GM12873 (cell line): ENCODE measurements at regions not wholly inside any gene's neighbourhood (a gene's known extent, or its start where the extent isn't known, plus 50 kb on each side); places are given as distances from the start of the nearest gene placed in this dataset.

Experiments used
- TF ChIP-seq, protein P1 (sequence below): IDR thresholded peaks from 2 replicates; pipeline ENCODE4 v1.5.1; 2012; ENCODE audit warnings: low read depth, mild to moderate bottlenecking, moderate library complexity, low read length, control low read depth; ENCODE audit not compliant: insufficient read depth; ENCODE audit errors: missing control alignments

DNA sequence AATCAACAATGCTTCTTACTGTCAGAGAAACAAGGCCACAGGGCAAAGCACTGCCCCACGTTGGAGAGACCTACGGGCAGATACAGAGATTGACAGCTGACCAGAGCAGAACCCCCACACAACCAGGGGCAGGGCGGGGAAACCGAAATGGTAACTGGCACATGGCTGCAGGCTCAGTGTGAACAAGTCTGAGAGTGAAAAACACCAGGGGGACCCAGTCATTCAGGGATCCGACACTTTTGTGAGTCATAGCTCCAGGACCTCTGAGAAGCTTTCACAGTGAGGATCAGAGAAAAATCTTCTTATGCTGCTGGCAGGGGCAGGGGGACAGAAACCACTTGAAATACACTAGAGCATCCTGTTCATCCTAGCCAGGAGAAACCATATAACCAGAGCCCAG is 254.2 kb downstream of the C6orf118 start:
- TF ChIP-seq, protein P1, sequence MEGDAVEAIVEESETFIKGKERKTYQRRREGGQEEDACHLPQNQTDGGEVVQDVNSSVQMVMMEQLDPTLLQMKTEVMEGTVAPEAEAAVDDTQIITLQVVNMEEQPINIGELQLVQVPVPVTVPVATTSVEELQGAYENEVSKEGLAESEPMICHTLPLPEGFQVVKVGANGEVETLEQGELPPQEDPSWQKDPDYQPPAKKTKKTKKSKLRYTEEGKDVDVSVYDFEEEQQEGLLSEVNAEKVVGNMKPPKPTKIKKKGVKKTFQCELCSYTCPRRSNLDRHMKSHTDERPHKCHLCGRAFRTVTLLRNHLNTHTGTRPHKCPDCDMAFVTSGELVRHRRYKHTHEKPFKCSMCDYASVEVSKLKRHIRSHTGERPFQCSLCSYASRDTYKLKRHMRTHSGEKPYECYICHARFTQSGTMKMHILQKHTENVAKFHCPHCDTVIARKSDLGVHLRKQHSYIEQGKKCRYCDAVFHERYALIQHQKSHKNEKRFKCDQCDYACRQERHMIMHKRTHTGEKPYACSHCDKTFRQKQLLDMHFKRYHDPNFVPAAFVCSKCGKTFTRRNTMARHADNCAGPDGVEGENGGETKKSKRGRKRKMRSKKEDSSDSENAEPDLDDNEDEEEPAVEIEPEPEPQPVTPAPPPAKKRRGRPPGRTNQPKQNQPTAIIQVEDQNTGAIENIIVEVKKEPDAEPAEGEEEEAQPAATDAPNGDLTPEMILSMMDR, result no peak

DNA sequence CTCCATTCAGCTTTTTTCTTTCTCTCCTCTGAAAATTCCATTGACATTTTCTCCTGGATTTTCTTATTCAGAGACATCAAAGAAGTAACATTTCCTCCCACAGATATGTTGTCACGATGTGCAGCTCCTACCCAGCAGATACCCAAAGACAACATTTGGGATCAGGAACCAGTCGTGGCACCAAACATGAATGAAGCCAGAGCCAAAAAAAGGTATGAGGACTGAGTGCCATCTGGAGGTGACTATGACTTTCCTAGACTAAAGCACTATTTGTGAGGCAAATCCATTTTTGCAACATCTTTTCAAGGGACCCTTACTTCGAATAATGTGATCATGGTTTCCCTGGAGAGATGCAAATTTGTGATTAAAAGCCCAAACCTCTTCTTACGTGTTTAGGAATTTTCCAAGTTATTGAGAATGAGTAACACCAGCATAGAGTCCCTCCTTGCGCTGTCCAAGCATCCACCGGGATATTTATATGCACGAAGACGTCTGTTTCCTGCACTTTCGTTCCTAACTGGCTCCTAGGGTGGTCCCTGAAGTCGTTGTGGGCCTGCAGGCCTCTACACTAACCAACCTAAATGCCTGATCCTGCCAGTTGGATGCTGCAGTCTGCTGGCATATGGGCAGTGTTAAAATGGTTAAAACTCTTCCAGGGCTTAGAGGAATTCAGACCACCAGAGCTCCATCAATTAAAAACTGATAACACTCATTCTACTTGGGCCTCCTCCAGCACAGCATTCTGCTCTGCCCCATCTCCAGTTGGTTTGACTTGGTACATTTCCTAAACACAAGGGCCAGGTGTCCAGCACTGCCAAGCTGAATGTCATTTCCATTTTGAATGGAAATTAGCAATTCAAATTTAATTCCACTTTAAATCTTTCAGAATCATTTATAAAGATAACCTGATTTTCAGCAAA is 256.6 kb downstream of the C6orf118 start:
- TF ChIP-seq, protein P1, result no peak

DNA sequence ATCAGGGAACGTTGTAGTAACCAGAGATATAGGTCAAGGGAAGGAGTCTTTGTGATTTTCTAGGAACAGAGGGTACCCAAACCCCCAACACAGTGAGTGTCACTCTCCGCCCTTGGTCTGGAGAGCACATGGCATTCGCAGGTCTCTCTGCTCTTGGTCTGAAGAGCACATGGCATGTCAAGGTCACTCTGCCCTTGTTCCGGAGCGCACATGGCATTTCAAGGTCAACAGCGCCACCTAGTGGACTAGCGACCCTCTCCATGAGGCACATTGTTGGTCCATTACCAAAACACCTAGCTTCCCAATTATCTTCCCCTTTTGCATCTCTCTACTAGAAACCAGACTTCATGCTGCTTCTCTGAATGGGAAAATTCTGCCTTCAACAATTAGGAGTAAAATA is 260.0 kb downstream of the C6orf118 start:
- TF ChIP-seq, protein P1, result peak; percentile 70

DNA sequence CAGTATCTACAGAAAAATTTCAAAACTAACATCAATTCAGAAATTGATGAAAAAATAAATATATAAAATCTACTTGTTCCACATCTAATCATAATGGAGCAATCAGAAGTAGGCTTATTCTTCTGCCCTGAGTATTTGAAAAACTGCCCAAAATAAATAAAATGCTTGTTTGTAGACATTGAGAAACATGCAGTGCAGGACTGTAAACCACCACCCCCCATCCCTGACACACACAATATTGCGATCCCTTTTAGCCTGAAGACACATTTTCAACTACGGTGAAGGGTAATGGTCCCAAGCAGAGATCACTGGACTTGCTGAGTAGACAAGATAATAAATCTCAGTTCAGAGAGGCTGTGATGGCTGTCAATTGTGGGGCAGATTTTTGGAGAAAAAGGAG is 261.5 kb downstream of the C6orf118 start:
- TF ChIP-seq, protein P1, result no peak

DNA sequence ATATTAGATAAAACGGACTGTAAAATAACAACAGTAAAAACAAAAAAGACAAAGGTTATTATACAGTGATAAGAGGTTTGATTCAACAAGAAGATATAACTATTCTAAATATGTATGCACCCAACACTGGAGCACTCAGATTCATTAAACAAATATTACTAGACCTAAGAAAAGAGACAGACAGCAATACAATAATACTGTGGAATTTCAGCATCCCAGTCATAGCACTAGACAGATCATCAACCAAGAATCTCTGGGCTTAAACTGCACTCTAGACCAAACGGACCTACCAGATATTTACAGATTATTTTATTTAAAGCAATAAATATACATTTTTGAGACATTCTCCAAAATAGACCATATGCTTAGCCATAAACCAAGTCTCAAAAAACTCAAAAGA is 263.8 kb downstream of the C6orf118 start:
- TF ChIP-seq, protein P1, result no peak

DNA sequence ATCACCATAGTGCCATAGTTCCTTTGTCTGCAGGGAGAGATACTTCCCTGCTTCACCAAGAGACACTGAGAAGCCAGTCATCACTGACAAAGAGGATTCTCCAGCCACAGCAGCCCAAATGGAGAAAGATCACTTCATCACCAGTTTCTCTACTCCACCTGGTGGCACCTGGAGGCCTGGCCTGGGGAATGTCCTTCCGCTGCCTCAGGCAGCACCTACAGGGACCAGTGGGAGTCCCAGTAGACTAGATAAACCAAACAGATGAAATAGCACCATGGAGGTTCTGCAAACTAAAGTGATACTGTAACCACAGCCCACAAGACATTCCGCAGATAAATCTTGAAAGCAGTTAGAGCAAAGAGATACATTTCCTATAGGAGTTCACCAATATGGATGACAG is 266.5 kb downstream of the C6orf118 start:
- TF ChIP-seq, protein P1, result no peak

DNA sequence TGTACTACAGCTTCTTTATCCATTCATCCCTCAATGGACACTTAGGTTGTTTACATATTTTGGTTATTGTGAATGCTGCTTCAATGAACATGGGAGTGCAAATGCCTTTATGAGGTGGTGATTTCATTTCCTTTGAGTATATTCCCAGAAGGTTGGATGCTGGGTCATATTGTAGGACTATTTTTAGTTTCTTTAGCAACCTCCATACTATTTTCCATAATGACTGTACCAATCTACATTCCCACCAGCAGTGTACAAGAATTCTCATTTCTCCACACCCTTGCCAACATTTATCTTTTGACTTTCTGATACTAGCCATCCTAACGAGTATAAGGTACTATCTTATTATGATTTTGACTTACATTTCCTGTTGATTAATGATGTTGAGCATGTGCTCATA is 269.0 kb downstream of the C6orf118 start:
- TF ChIP-seq, protein P1, result no peak
